HUES64 (cell line): ENCODE measurements at regions not wholly inside any gene's neighbourhood (a gene's known extent, or its start where the extent isn't known, plus 50 kb on each side); places are given as distances from the start of the nearest gene placed in this dataset.
A peak's percentile ranks its signal among the peaks of the same experiment; 100 is the strongest.

Experiments
- H3K27ac ChIP-seq: 2 replicates; pipeline ENCODE4 v1.7.0; 2013; ENCODE audit warnings: low read depth, low read length, inconsistent platforms
- H3K27me3 ChIP-seq: 2 replicates; pipeline ENCODE4 v1.6.1; 2013; ENCODE audit warnings: mild to moderate bottlenecking, low read length; ENCODE audit not compliant: insufficient read depth
- H3K36me3 ChIP-seq: 2 replicates; pipeline ENCODE4 v1.6.1; 2013; ENCODE audit warnings: mild to moderate bottlenecking, low read length; ENCODE audit not compliant: insufficient read depth
- H3K4me1 ChIP-seq: 2 replicates; pipeline ENCODE4 v1.6.1; 2013; ENCODE audit warnings: mild to moderate bottlenecking, low read length, moderate library complexity; ENCODE audit not compliant: insufficient read depth
- H3K4me3 ChIP-seq: 2 replicates; pipeline ENCODE4 v1.5.1; 2013; ENCODE audit warnings: mild to moderate bottlenecking, low read length, moderate library complexity
- H3K9ac ChIP-seq: 2 replicates; pipeline ENCODE4 v1.6.1; 2013; ENCODE audit warnings: mild to moderate bottlenecking, low read depth, low read length
- H3K9me3 ChIP-seq: 2 replicates; pipeline ENCODE4 v1.6.1; 2013; ENCODE audit warnings: low read depth, low read length; ENCODE audit not compliant: insufficient read depth
- WGBS: fragments of 150-250, 120-280 bp; methylation state at CpG from one replicate; pipeline ENCODE4 v1.1.7; 2013; ENCODE audit warnings: missing lambda C conversion rate; 5-methylcytosine and 5-hydroxymethylcytosine counted together

DNA sequence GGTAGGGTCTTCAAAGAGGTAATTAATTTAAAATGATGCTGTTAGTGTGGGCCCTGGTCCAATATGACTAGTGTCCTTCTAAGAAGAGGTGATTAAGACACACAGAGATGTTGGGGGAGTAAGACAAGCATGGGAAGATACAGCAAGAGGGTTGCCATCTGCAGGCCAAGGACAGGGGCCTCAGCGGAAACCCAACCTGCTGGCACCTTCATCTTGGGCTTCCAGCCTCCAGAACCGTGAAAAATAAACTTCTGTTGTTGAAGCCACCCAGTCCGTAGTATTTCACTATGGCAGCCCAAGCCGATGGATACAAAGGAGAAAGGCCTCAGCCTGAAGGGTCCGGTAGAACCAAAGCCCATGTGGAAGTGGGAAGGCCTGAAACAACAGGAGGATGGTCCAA is 161.7 kb upstream of the UBE2E1 start:
- Histone ChIP-seq H3K4me3 (no peak overlapping the region), H3K4me1 (peaks cover 40% of the 10 kb centered on the region), H3K36me3 (no peaks in the 10 kb centered on the region), H3K9me3 (no peaks in the 10 kb centered on the region), H3K27ac (peak overlapping the region; percentile 79; the same call in 1 of the 2 replicates), H3K9ac (no peak overlapping the region), H3K27me3 (no peaks in the 10 kb centered on the region)
- 89% methylated on average over 5 of the region's 5 CpGs for WGBS

DNA sequence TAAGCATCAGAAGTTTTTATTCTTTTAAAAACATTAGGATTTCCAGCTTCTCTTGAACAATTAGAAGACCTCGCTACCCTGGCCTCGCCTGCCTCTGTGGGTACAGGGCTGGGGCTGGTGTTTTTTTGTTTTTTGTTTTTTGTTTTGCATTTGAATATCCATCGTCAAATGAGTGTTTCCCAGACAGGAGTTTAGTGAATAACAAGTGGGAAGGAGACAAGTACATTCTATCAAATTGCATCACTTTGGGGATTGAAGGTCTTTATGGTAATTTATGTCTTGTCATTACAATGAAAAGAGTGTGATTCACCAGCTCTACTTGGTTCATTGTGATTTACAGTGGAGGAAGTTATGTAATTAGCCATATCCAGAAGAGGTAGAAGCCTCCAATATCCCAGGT is 161.1 kb upstream of the UBE2E1 start:
- WGBS: 45% methylated on average over 3 of the region's 3 CpGs
- H3K36me3 ChIP-seq: no peaks in the 10 kb centered on the region

DNA sequence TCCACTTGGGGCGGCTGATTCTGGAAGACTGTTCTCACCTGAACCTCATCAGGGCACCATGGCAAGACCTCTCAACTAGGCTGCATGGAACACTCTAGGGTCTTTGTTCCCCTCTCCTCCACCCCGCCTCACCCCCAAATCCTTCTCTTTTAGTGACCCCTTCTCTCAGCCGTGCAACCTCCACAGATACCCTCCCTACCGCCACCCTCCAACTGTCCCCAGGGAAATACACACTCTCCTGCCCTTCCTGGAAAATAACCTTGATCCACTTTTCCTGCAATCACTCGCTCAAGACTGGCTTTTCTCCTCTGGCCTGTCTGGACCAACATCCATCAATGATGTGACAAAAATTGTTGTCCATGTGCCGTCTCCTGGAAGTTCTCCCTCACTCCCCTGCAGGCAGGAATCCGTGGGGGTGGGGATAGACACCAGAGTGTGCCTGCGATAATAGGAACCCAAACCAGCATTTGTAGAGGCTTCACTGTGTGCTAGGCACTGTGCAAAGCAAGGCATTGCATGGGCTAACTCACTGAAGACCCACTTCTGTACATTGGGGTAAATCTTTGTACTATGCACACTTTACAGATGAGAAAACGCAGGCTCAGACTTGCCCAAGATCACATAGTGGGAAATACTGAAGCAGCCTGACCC is 160.1 kb upstream of the UBE2E1 start:
- H3K36me3 ChIP-seq: no peaks in the 10 kb centered on the region
- H3K4me1 ChIP-seq: peaks cover 49% of the 10 kb centered on the region
- H3K9me3 ChIP-seq: no peaks in the 10 kb centered on the region
- H3K27ac ChIP-seq: peak overlapping the region; percentile 72
- H3K4me3 ChIP-seq: no peak overlapping the region
- H3K27me3 ChIP-seq: no peaks in the 10 kb centered on the region
- H3K9ac ChIP-seq: no peak overlapping the region
- 84% methylated on average over 9 of the region's 9 CpGs for whole genome bisulfite sequencing

More for the DNA sequence above, 161.1 kb upstream of the UBE2E1 start:
- no peak overlapping the region for H3K9ac ChIP-seq
- H3K9me3 ChIP-seq: no peaks in the 10 kb centered on the region
- H3K27me3 ChIP-seq: no peaks in the 10 kb centered on the region
- peak overlapping the region; percentile 79; the same call in 1 of the 2 replicates for H3K27ac ChIP-seq
- H3K4me3 ChIP-seq: no peak overlapping the region
- H3K4me1 ChIP-seq: peaks cover 46% of the 10 kb centered on the region

DNA sequence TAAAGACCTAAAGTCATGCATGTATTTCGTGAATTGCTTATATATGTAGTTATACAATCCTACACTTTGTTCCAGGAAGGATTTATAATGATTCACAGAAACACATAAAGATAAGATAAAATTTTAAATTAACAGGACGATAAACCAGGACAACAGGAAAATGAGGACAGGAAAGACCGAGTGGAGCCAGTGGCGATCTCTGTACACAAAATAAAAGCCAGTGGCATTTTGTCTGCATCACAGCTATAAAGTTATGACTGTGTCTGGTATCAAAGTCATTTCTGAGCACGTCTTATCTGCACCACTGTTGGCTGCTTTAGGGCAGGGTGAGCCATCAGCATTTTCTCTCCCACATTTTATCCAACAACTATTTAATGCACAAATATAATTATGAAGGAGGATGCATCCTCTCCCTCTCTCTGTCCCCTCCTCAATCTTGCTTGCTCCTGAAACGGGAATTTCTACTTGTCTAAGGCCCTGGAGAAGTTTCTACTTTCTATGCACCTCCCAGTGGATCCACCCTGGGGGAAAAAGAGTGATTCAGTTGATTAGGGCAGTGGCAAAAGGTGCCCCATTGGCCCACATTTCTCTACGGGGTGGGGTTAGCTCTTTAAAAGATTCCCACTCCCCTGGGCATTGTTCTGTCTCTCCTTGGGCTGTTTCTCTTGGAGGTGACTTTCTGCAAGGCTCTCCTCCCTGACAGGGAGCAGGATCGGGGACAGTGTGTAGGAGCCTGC is 159.4 kb upstream of the UBE2E1 start:
- Histone ChIP-seq H3K9me3 (no peaks in the 10 kb centered on the region), H3K4me3 (no peak overlapping the region), H3K27me3 (no peaks in the 10 kb centered on the region), H3K27ac (no peak overlapping the region), H3K4me1 (peaks cover 48% of the 10 kb centered on the region), H3K9ac (no peak overlapping the region), H3K36me3 (no peaks in the 10 kb centered on the region)
- WGBS: 79% methylated on average over 7 of the region's 8 CpGs

DNA sequence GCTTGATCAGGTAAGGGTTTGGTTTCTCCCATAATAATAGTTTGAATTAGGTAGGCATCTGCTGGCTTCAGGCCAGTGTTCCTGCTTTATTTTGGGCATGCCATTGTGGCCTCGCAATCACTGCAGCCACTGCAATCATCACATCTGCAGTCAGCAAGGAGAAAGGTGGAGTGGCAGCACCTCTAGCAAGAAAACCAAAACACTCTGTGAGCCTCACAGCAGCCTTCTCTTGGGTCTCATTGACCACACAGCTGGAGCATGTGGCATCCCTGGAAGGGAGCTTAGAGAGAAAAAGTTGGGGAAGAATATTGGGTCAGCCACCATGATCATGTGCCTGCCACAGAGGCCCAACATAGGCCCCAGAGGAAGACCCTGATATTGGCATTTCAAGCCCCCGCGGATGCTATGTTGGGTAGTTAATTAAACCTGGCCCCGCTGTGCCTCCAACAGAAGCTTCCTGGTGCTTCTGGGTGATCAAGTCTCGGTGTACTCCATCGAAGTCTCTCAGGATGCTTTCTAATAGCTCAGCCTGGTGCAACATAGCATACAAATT is 158.0 kb upstream of the UBE2E1 start:
- Histone ChIP-seq H3K9me3 (no peaks in the 10 kb centered on the region), H3K27ac (no peak overlapping the region), H3K4me1 (peaks cover 48% of the 10 kb centered on the region), H3K4me3 (no peak overlapping the region), H3K27me3 (no peaks in the 10 kb centered on the region), H3K9ac (no peak overlapping the region), H3K36me3 (no peaks in the 10 kb centered on the region)
- 95% methylated on average over 6 of the region's 6 CpGs for WGBS

DNA sequence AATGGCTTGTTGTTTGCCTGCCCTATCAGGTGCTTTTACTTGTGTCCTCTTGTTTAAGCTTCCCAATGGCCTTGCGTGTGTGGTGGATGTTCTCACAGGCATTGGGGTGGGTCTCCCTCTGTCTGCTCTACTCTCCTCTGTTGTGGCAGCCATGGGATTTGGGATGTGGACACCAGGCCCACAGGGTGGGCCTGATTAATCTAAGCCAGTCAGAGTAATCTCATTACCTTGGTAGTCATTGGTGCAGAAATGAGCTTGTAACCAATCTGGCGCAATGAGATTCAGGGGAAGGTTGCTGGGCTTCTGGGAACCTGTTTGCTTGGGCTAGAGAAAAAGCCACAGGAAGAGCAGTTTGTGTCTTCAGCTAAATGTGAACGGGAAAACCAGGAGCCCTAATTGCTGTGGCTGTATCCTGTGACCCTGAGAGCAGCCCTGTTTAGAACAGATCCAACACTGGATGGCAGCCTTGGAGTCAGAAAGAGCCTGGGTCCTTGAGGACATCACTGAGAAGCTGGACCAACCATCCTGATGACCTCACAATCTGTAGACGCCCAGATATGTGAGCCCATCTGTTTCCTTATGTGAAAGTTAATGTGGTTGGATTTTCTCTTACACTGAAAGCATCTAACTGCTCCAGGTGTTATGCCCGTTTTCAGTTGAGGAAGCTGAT is 157.3 kb upstream of the UBE2E1 start:
- H3K27ac ChIP-seq: no peak overlapping the region
- H3K4me1 ChIP-seq: peaks cover 48% of the 10 kb centered on the region

DNA sequence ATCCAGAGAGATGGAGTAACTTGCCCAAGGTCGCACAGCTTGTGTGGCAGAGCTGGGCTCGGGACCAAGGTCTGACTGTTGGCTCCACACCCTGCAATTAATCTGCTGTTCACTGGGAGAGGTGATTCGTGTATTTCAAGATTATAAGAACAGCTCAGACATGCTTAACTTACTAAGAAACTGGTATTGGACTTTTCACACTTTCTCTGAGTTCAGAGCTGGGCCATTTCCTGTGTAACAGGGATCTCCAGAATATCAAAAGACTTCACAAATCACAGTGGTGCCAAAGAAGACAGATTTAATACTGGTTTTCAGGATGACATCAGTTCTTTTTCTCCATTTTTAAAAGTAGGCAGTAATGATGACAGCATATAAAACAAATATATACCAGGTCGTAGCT is 156.8 kb upstream of the UBE2E1 start:
- H3K4me1 ChIP-seq: peaks cover 47% of the 10 kb centered on the region
- no peak overlapping the region for H3K27ac ChIP-seq
- H3K9me3 ChIP-seq: no peaks in the 10 kb centered on the region
- no peaks in the 10 kb centered on the region for H3K27me3 ChIP-seq
- no peak overlapping the region for H3K4me3 ChIP-seq
- H3K36me3 ChIP-seq: no peaks in the 10 kb centered on the region
- H3K9ac ChIP-seq: no peak overlapping the region
- WGBS: 92% methylated on average over 3 of the region's 4 CpGs

More for the DNA sequence above, 157.3 kb upstream of the UBE2E1 start:
- H3K27me3 ChIP-seq: no peaks in the 10 kb centered on the region
- no peaks in the 10 kb centered on the region for H3K36me3 ChIP-seq
- H3K4me3 ChIP-seq: no peak overlapping the region
- H3K9ac ChIP-seq: no peak overlapping the region
- no peaks in the 10 kb centered on the region for H3K9me3 ChIP-seq
- 88% methylated on average over 5 of the region's 5 CpGs for WGBS

DNA sequence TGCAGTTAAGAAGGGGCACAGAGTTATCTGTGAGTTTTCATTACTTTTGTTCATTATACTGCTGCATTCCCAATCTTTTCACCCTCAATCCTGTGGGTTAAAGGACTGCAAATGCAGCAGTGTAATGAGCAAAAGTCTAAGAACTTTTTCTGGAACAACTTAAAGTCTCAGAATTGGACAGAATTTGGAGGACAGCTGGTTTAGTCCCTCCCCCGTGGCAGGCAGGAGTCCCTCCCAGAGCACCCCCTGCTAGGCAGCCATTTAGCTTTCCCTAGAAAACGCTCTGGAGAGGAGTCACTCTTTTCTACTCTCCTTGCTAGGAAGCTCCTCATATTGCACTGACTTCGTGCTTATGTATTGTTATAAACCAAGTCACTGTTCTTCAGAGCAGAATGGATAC is 156.3 kb upstream of the UBE2E1 start:
- Histone ChIP-seq H3K4me3 (no peak overlapping the region), H3K27me3 (no peaks in the 10 kb centered on the region), H3K36me3 (no peaks in the 10 kb centered on the region), H3K4me1 (peaks cover 43% of the 10 kb centered on the region), H3K9ac (no peak overlapping the region), H3K9me3 (no peaks in the 10 kb centered on the region), H3K27ac (no peak overlapping the region)
- WGBS: 29% methylated on average over 3 of the region's 3 CpGs

DNA sequence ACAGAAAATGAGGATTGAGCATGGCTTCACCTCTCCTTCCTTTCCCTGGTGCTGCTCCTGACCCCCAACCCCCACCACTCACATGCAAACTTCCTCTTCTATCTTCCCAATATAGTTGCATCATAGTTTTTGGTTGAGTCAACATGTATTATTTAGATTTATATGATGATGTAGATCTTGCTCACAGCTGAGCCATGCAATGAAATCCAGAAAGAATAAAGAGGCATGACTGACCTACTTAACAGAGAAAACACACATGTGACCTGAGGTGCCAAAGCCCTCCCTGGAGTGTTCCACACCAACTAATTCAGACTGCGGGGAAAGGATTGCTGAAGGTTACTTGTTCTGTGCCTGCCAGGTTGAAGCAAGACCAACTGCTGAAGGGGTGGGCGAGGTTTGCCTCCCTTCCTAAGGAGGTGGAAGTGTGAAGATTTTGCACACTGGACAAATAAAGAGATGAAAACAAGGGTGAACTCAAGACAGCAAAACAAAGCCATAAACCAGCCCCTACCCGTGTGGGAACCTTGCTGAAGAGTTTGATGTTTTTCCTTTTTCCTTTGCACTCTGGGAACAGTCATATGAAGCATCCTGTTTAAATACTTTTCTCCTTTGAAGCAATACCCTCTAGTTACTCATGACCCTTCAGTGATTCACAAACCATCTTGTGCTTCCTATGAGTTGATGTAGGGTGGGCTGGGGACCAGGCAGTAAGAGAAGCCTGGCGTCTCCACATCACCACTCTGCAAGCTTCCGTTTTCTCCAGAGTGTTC is 155.2 kb upstream of the UBE2E1 start:
- Histone ChIP-seq H3K36me3 (no peaks in the 10 kb centered on the region), H3K4me1 (peaks cover 32% of the 10 kb centered on the region), H3K27ac (no peak overlapping the region), H3K27me3 (no peaks in the 10 kb centered on the region), H3K9me3 (no peaks in the 10 kb centered on the region), H3K4me3 (no peak overlapping the region), H3K9ac (no peak overlapping the region)
- WGBS: 91% methylated on average over 5 of the region's 5 CpGs

DNA sequence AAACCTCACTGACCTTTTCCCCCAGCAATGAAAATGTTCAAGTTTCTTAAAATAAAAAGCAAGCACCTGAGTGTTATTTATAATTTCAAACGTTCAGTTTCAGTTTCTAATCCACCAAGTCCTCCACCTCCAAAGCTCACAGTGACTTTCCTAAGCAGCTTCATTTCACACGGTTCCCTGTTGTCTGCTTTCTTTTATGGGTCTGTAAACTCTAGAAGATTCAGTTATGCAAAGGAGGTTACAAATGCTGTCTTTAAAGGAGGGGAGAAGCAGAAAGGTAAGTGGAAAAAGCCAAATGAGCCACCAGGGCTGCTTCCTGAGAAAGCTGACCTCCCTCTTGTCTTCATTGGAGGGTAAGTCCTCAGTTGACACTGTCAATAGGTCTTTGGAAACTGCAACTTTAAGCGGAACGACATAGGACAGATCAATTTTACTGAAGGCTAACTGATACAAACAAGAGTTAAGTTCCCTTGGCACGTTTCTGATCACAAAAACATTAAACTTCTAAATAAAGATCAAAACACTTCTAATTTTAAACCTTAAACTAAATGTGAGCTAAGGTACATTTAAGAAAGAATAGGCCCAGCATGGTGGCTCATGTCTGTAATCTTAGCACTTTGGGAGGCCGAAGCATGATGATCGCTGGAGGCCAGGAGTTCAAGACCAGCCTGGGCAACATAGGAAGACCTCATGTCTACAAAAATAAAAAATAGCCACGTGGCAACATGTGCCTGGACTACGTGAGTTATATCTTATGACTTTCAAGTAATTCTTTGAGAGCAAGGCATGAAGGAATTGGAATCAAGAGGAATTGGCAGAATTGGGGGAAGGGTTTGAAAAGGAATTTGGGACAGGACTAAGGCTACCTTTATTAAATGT is 151.9 kb upstream of the UBE2E1 start:
- no peaks in the 10 kb centered on the region for H3K27me3 ChIP-seq
- H3K4me3 ChIP-seq: no peak overlapping the region
- no peak overlapping the region for H3K27ac ChIP-seq
- no peak overlapping the region for H3K9ac ChIP-seq
- H3K4me1 ChIP-seq: peaks cover 14% of the 10 kb centered on the region
- WGBS: 76% methylated on average over 9 of the region's 9 CpGs
- H3K36me3 ChIP-seq: no peaks in the 10 kb centered on the region
- H3K9me3 ChIP-seq: peaks cover 7% of the 10 kb centered on the region
